HL-60 (cell line): ENCODE measurements at regions not wholly inside any gene's neighbourhood (a gene's known extent, or its start where the extent isn't known, plus 50 kb on each side); places are given as distances from the start of the nearest gene placed in this dataset.

Source experiments
- DNase-seq, 2 experiments: peaks; one replicate each; pipeline ENCODE4 v3.0.0-alpha.2; 2010 to 2020; ENCODE audit warnings: low read depth in 1 of 2, low spot score in 1 of 2
- H3K27ac ChIP-seq: fragments of 250-450 bp; sonication (Bioruptor Pico); replicated peaks from 2 replicates; pipeline ENCODE4 v1.5.1; 2020; ENCODE audit warnings: mild to moderate bottlenecking, moderate library complexity
- H3K27me3 ChIP-seq: fragments of 250-450 bp; sonication (Bioruptor Pico); 2 replicates; pipeline ENCODE4 v1.5.1; 2021; ENCODE audit warnings: mild to moderate bottlenecking, moderate library complexity; ENCODE audit not compliant: insufficient read depth, poor library complexity, severe bottlenecking
- H3K4me3 ChIP-seq: replicated peaks from 2 replicates; pipeline ENCODE4 v1.5.1; 2011; ENCODE audit warnings: mild to moderate bottlenecking, control low read depth, low read length; ENCODE audit not compliant: insufficient read depth
- CTCF ChIP-seq: IDR thresholded peaks from one replicate; pipeline ENCODE4 v1.5.1; 2011; ENCODE audit warnings: low read length, control low read depth, inconsistent platforms; ENCODE audit not compliant: insufficient read depth
- GABPA ChIP-seq: IDR thresholded peaks from 2 replicates; pipeline ENCODE4 v1.6.1; 2012; ENCODE audit warnings: low read depth
- POLR2AphosphoS5 ChIP-seq: IDR thresholded peaks from 2 replicates; pipeline ENCODE4 v1.6.1; 2012; ENCODE audit warnings: low read depth
- REST ChIP-seq: IDR thresholded peaks from 2 replicates; pipeline ENCODE4 v1.6.1; 2012; ENCODE audit warnings: low read depth; ENCODE audit not compliant: insufficient replicate concordance
- SPI1 ChIP-seq: IDR thresholded peaks from 2 replicates; pipeline ENCODE4 v1.6.1; 2012; ENCODE audit warnings: low read depth, mild to moderate bottlenecking, borderline replicate concordance

GRCh38 chr21:16945580-16945979 lies 567.3 kb upstream of the CXADR start:
- no peak for DNase-seq
- no peaks in the 10 kb centered on the region for H3K27me3 ChIP-seq
- no peak overlapping the region for H3K4me3 ChIP-seq
- TF ChIP-seq GABPA (no peak), CTCF (no peak), REST (no peak), SPI1 (no peak), POLR2AphosphoS5 (no peak)
- H3K27ac ChIP-seq: no peak overlapping the region

DNA sequence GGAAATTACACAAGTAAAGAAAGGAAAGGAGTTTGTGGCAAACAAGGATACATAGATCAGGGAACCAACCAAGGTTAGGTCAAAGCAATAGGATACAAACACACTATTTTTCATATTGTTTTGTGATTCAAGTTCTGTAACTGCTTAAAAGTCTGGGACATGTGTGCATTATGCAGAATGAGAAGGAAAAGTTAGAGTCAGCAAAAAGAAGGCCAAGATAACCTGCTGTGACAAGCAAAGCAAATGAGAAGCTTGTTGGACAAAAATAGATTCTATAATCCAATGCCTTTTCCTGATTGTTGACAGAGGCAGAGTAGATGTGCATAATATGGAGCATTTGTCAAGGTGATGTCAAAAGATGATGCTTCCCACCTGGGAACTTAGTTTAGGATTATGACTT lies 556.0 kb upstream of the CXADR start:
- TF ChIP-seq GABPA: no peak
- TF ChIP-seq REST: no peak
- TF ChIP-seq CTCF: no peak
- no peak for TF ChIP-seq POLR2AphosphoS5
- TF ChIP-seq SPI1: no peak
- Histone ChIP-seq H3K27ac (no peak overlapping the region), H3K4me3 (no peak overlapping the region), H3K27me3 (no peaks in the 10 kb centered on the region)
- DNase-seq: no peak

- Histone ChIP-seq H3K27me3 (no peaks in the 10 kb centered on the region), H3K27ac (no peak overlapping the region), H3K4me3 (no peak overlapping the region)
- DNase-seq: no peak
- TF ChIP-seq REST (no peak), SPI1 (no peak), POLR2AphosphoS5 (no peak), GABPA (no peak), CTCF (no peak)
Observed at GRCh38 chr21:16965424-16965823, 547.4 kb upstream of the CXADR start.
